Gastrocnemius medialis (tissue), 4 donors: ENCODE measurements at regions not wholly inside any gene's neighbourhood (a gene's known extent, or its start where the extent isn't known, plus 50 kb on each side); places are given as distances from the start of the nearest gene placed in this dataset.

Source experiments
- ATAC-seq, 2 donors: fragments of 150-250 bp; one replicate each; pipeline ENCODE4 v1.9.1; 2016
- DNase-seq, 2 donors: peaks; one replicate each; pipeline ENCODE4 v3.0.0-alpha.2; 2019
- H3K27ac ChIP-seq, 4 donors: fragments of 200-600 bp; sonication (generic); 1 replicate in 1 of 4; 2 replicates in 3 of 4; pipeline ENCODE4 v1.5.1; 2016 to 2018; ENCODE audit warnings: mild to moderate bottlenecking in 2 of 4, moderate library complexity in 1 of 4
- H3K27me3 ChIP-seq, 3 donors: fragments of 200-600 bp; sonication (generic) in 2 of 3; 1 replicate in 1 of 3; 2 replicates in 2 of 3; pipeline versions ENCODE4 v1.5.1 to v1.6.0; 2016 to 2019; ENCODE audit warnings: mild to moderate bottlenecking in 1 of 3, moderate library complexity in 1 of 3
- H3K36me3 ChIP-seq, 2 donors: fragments of 200-600 bp; sonication (generic) in 1 of 2; one replicate each; pipeline ENCODE4 v1.5.1; 2017 to 2018
- H3K4me1 ChIP-seq, 2 donors: fragments of 200-600 bp; sonication (generic) in 1 of 2; one replicate each; pipeline ENCODE4 v1.5.1; 2016 to 2017; ENCODE audit warnings: mild to moderate bottlenecking in 2 of 2
- H3K4me3 ChIP-seq, 4 donors: fragments of 200-600 bp; sonication (generic) in 3 of 4; 1 replicate in 1 of 4; 2 replicates in 3 of 4; pipeline ENCODE4 v1.5.1; 2016 to 2019; ENCODE audit warnings: mild to moderate bottlenecking in 2 of 4
- H3K9me3 ChIP-seq, 3 donors: fragments of 200-600 bp; sonication (generic) in 2 of 3; 1 replicate in 1 of 3; 2 replicates in 2 of 3; pipeline ENCODE4 v1.5.1; 2016 to 2019
- CTCF ChIP-seq, 5 experiments: fragments of 450-650 bp in 3 of 5; fragments of 200-600 bp in 2 of 5; sonication (generic) in 2 of 5; IDR thresholded peaks in 4 of 5; conservative IDR thresholded peaks in 1 of 5; 1 replicate in 4 of 5; 2 replicates in 1 of 5; pipeline ENCODE4 v1.5.1; 2016 to 2019; ENCODE audit warnings: antibody characterized with exemption in 5 of 5, mild to moderate bottlenecking in 3 of 5, moderate library complexity in 3 of 5
- POLR2A ChIP-seq, 2 donors: fragments of 450-650 bp; IDR thresholded peaks; one replicate each; pipeline ENCODE4 v1.6.1; 2017; ENCODE audit warnings: antibody characterized with exemption in 2 of 2, mild to moderate bottlenecking in 2 of 2, moderate library complexity in 2 of 2
- in situ Hi-C, 4 donors: fragments of 200-750 bp; cut with MboI; loops; one replicate each; pipeline versions ENCODE4 v1.15.0 to v1.8.0; 2017; ENCODE audit warnings: low sequenced_read_pairs in 4 of 4
- intact Hi-C: fragments of 100-400 bp; cut with DNase I; formaldehyde crosslinking; loops from one replicate; pipeline ENCODE4 v1.15.1; 2023; ENCODE audit warnings: low total_unique reads

- no peaks in the 10 kb centered on the region for H3K9me3 ChIP-seq
- TF ChIP-seq POLR2A (IDR thresholded peaks at IDR 0.05), result no peak
- TF ChIP-seq CTCF (IDR thresholded peaks at IDR 0.05 in 4 of 5, conservative IDR thresholded peaks at IDR 0.05 in 1 of 5), result no peak
- H3K27me3 ChIP-seq, result no peaks in the 10 kb centered on the region
- no peak overlapping the region for H3K27ac ChIP-seq
- no peaks in the 10 kb centered on the region for H3K36me3 ChIP-seq
- no peak for ATAC-seq
- in situ Hi-C loops (no loop called here), intact Hi-C loops (no loop called here)
- DNase-seq, result no peak
- no peaks in the 10 kb centered on the region for H3K4me1 ChIP-seq
- H3K4me3 ChIP-seq, result no peak overlapping the region
Measured at GRCh38 chr18:40841467-40841866, 1113.6 kb upstream of the PIK3C3 start.

- Histone ChIP-seq H3K36me3 (no peaks in the 10 kb centered on the region), H3K4me1 (no peaks in the 10 kb centered on the region), H3K27ac (no peak overlapping the region), H3K9me3 (no peaks in the 10 kb centered on the region), H3K4me3 (no peak overlapping the region), H3K27me3 (no peaks in the 10 kb centered on the region)
- DNase-seq (no peak), ATAC-seq (no peak)
- in situ Hi-C loops, result no loop called here
- TF ChIP-seq CTCF (IDR thresholded peaks at IDR 0.05 in 4 of 5, conservative IDR thresholded peaks at IDR 0.05 in 1 of 5) (no peak), POLR2A (IDR thresholded peaks at IDR 0.05) (no peak)
- intact Hi-C loops, result no loop called here
Measured at GRCh38 chr18:40841063-40841462, 1114.0 kb upstream of the PIK3C3 start.

GRCh38 chr18:40832362-40832761, 1122.7 kb upstream of the PIK3C3 start:
- no peaks in the 10 kb centered on the region for H3K36me3 ChIP-seq
- H3K27ac ChIP-seq, result no peak overlapping the region
- no peaks in the 10 kb centered on the region for H3K9me3 ChIP-seq
- no peak for DNase-seq
- intact Hi-C loops, result no loop called here
- H3K4me3 ChIP-seq, result no peak overlapping the region
- in situ Hi-C loops, result no loop called here
- no peak for TF ChIP-seq POLR2A (IDR thresholded peaks at IDR 0.05)
- TF ChIP-seq CTCF (IDR thresholded peaks at IDR 0.05 in 4 of 5, conservative IDR thresholded peaks at IDR 0.05 in 1 of 5), result no peak
- H3K27me3 ChIP-seq, result no peaks in the 10 kb centered on the region
- no peaks in the 10 kb centered on the region for H3K4me1 ChIP-seq
- no peak for ATAC-seq

- in situ Hi-C loops, result no loop called here
- no peak for DNase-seq
Measured at GRCh38 chr18:40824291-40824690, 1130.7 kb upstream of the PIK3C3 start.

More at GRCh38 chr18:40824291-40824690, 1130.7 kb upstream of the PIK3C3 start:
- ATAC-seq, result no peak
- H3K27ac ChIP-seq, result no peak overlapping the region
- intact Hi-C loops, result no loop called here
- no peaks in the 10 kb centered on the region for H3K9me3 ChIP-seq
- H3K4me3 ChIP-seq, result no peak overlapping the region
- H3K36me3 ChIP-seq, result no peaks in the 10 kb centered on the region
- no peaks in the 10 kb centered on the region for H3K4me1 ChIP-seq
- no peaks in the 10 kb centered on the region for H3K27me3 ChIP-seq
- no peak for TF ChIP-seq POLR2A (IDR thresholded peaks at IDR 0.05)
- TF ChIP-seq CTCF (IDR thresholded peaks at IDR 0.05 in 4 of 5, conservative IDR thresholded peaks at IDR 0.05 in 1 of 5), result no peak
